HepG2 (cell line): ENCODE measurements at regions not wholly inside any gene's neighbourhood (a gene's known extent, or its start where the extent isn't known, plus 50 kb on each side); places are given as distances from the start of the nearest gene placed in this dataset.

ENCODE experiments used
- CC2D1A ChIP-seq: sonication (generic); formaldehyde crosslinking; IDR thresholded peaks from 2 replicates; pipeline ENCODE4 v1.8.1; 2023; ENCODE audit warnings: mild to moderate bottlenecking, missing genetic modification reagents
- CEBPG ChIP-seq: IDR thresholded peaks from 2 replicates; pipeline ENCODE4 v1.6.1; 2016
- CHD4 ChIP-seq: fragments of 200-600 bp; sonication (generic); IDR thresholded peaks from 2 replicates; pipeline ENCODE4 v1.7.0; 2017; ENCODE audit warnings: mild to moderate bottlenecking, low read length, borderline replicate concordance
- DDIT3 ChIP-seq: sonication (generic); formaldehyde crosslinking; IDR thresholded peaks from 2 replicates; pipeline ENCODE4 v1.4.0; 2020; ENCODE audit warnings: mild to moderate bottlenecking, missing genetic modification reagents
- DNMT3B ChIP-seq: conservative IDR thresholded peaks from 2 replicates; pipeline ENCODE4 v1.6.1; 2016; ENCODE audit warnings: missing biosample characterization, control low read depth
- IRX3 ChIP-seq: sonication (generic); formaldehyde crosslinking; IDR thresholded peaks from 2 replicates; pipeline ENCODE4 v1.8.1; 2023; ENCODE audit warnings: mild to moderate bottlenecking, low read depth, missing genetic modification reagents, borderline replicate concordance
- SCMH1 ChIP-seq: sonication (generic); formaldehyde crosslinking; IDR thresholded peaks from 2 replicates; pipeline ENCODE4 v1.9.0; 2021; ENCODE audit warnings: missing genetic modification reagents, mild to moderate bottlenecking, borderline replicate concordance
- TSC22D2 ChIP-seq: sonication (generic); formaldehyde crosslinking; IDR thresholded peaks from 2 replicates; pipeline ENCODE4 v1.5.1; 2020; ENCODE audit warnings: missing genetic modification reagents, mild to moderate bottlenecking, borderline replicate concordance
- ZKSCAN8 ChIP-seq: IDR thresholded peaks from 2 replicates; pipeline ENCODE4 v1.6.1; 2016; ENCODE audit warnings: borderline replicate concordance, missing genetic modification reagents, missing compliant biosample characterization
- ZMYM3 ChIP-seq: sonication (generic); formaldehyde crosslinking; IDR thresholded peaks from 2 replicates; pipeline ENCODE4 v1.5.1; 2020; ENCODE audit warnings: mild to moderate bottlenecking, missing genetic modification reagents
- ZNF143 ChIP-seq: sonication (generic); formaldehyde crosslinking; IDR thresholded peaks from 2 replicates; pipeline ENCODE4 v1.4.0; 2020; ENCODE audit warnings: missing genetic modification reagents
- ZNF430 ChIP-seq: sonication (generic); formaldehyde crosslinking; IDR thresholded peaks from 2 replicates; pipeline ENCODE4 v1.9.0; 2021; ENCODE audit warnings: mild to moderate bottlenecking, missing genetic modification reagents
- ZNF703 ChIP-seq: sonication (generic); formaldehyde crosslinking; IDR thresholded peaks from 2 replicates; pipeline ENCODE4 v1.5.1; 2020; ENCODE audit warnings: missing genetic modification reagents, mild to moderate bottlenecking, moderate library complexity, borderline replicate concordance
- ZNF713 ChIP-seq: sonication (generic); formaldehyde crosslinking; IDR thresholded peaks from 2 replicates; pipeline ENCODE4 v1.4.0; 2020; ENCODE audit warnings: mild to moderate bottlenecking, missing genetic modification reagents
- ZNF749 ChIP-seq: sonication (generic); formaldehyde crosslinking; IDR thresholded peaks from 2 replicates; pipeline ENCODE4 v1.8.0; 2022; ENCODE audit warnings: mild to moderate bottlenecking, missing genetic modification reagents, moderate library complexity, borderline replicate concordance
- ZNF850 ChIP-seq: sonication (generic); formaldehyde crosslinking; conservative IDR thresholded peaks from 2 replicates; pipeline ENCODE4 v1.9.0; 2021; ENCODE audit warnings: mild to moderate bottlenecking, missing genetic modification reagents
- TF ChIP-seq, protein P1 (sequence below): sonication (generic); formaldehyde crosslinking; IDR thresholded peaks from 2 replicates; pipeline ENCODE4 v1.4.0; 2020; ENCODE audit warnings: missing genetic modification reagents
- TF ChIP-seq, protein P2 (sequence below): sonication (generic); formaldehyde crosslinking; IDR thresholded peaks from 2 replicates; pipeline ENCODE4 v1.9.0; 2021; ENCODE audit warnings: missing genetic modification reagents, borderline replicate concordance
- TF ChIP-seq, protein P3 (sequence below): sonication (generic); formaldehyde crosslinking; IDR thresholded peaks from 2 replicates; pipeline ENCODE4 v1.5.0; 2020; ENCODE audit warnings: missing genetic modification reagents, mild to moderate bottlenecking, borderline replicate concordance
- TF ChIP-seq, protein P4 (sequence below): sonication (generic); formaldehyde crosslinking; IDR thresholded peaks from 2 replicates; pipeline ENCODE4 v1.5.1; 2020; ENCODE audit warnings: missing genetic modification reagents, mild to moderate bottlenecking, borderline replicate concordance
- TF ChIP-seq, protein P5 (sequence below): sonication (generic); formaldehyde crosslinking; conservative IDR thresholded peaks from 2 replicates; pipeline ENCODE4 v1.8.0; 2022; ENCODE audit warnings: low read depth, missing genetic modification reagents

- TF ChIP-seq, protein P1, sequence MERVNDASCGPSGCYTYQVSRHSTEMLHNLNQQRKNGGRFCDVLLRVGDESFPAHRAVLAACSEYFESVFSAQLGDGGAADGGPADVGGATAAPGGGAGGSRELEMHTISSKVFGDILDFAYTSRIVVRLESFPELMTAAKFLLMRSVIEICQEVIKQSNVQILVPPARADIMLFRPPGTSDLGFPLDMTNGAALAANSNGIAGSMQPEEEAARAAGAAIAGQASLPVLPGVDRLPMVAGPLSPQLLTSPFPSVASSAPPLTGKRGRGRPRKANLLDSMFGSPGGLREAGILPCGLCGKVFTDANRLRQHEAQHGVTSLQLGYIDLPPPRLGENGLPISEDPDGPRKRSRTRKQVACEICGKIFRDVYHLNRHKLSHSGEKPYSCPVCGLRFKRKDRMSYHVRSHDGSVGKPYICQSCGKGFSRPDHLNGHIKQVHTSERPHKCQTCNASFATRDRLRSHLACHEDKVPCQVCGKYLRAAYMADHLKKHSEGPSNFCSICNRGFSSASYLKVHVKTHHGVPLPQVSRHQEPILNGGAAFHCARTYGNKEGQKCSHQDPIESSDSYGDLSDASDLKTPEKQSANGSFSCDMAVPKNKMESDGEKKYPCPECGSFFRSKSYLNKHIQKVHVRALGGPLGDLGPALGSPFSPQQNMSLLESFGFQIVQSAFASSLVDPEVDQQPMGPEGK (CRISPR knock-in tag) = peak; percentile 58; the same call in 1 of the 2 replicates
- TF ChIP-seq CC2D1A (CRISPR knock-in tag) = no peak
- TF ChIP-seq ZKSCAN8 = peak; percentile 61
- TF ChIP-seq ZNF850 (CRISPR knock-in tag) = no peak
- TF ChIP-seq, protein P2, sequence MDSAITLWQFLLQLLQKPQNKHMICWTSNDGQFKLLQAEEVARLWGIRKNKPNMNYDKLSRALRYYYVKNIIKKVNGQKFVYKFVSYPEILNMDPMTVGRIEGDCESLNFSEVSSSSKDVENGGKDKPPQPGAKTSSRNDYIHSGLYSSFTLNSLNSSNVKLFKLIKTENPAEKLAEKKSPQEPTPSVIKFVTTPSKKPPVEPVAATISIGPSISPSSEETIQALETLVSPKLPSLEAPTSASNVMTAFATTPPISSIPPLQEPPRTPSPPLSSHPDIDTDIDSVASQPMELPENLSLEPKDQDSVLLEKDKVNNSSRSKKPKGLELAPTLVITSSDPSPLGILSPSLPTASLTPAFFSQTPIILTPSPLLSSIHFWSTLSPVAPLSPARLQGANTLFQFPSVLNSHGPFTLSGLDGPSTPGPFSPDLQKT = no peak
- TF ChIP-seq ZNF143 (CRISPR knock-in tag) = no peak
- no peak for TF ChIP-seq DNMT3B (CRISPR knock-in tag)
- TF ChIP-seq ZNF430 (CRISPR knock-in tag) = 0 out of 2 replicates have a peak, but pooled peaks have one; percentile 54
- TF ChIP-seq TSC22D2 (CRISPR knock-in tag) = no peak
- TF ChIP-seq ZNF713 (CRISPR knock-in tag) = no peak
- TF ChIP-seq CHD4 = no peak
- TF ChIP-seq, protein P3, sequence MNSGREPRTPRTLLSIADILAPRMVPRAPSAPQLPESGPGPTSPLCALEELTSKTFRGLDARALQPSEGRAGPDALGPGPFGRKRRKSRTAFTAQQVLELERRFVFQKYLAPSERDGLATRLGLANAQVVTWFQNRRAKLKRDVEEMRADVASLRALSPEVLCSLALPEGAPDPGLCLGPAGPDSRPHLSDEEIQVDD (CRISPR knock-in tag) = no peak
- TF ChIP-seq ZNF749 (CRISPR knock-in tag) = no peak
- no peak for TF ChIP-seq DDIT3
- TF ChIP-seq, protein P4, sequence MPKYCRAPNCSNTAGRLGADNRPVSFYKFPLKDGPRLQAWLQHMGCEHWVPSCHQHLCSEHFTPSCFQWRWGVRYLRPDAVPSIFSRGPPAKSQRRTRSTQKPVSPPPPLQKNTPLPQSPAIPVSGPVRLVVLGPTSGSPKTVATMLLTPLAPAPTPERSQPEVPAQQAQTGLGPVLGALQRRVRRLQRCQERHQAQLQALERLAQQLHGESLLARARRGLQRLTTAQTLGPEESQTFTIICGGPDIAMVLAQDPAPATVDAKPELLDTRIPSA (CRISPR knock-in tag) = no peak
- TF ChIP-seq ZMYM3 = peak; percentile 89
- TF ChIP-seq ZNF703 (CRISPR knock-in tag) = no peak
- no peak for TF ChIP-seq IRX3 (CRISPR knock-in tag)
- no peak for TF ChIP-seq SCMH1 (CRISPR knock-in tag)
- TF ChIP-seq CEBPG (CRISPR knock-in tag) = peak; percentile 85
- TF ChIP-seq, protein P5, sequence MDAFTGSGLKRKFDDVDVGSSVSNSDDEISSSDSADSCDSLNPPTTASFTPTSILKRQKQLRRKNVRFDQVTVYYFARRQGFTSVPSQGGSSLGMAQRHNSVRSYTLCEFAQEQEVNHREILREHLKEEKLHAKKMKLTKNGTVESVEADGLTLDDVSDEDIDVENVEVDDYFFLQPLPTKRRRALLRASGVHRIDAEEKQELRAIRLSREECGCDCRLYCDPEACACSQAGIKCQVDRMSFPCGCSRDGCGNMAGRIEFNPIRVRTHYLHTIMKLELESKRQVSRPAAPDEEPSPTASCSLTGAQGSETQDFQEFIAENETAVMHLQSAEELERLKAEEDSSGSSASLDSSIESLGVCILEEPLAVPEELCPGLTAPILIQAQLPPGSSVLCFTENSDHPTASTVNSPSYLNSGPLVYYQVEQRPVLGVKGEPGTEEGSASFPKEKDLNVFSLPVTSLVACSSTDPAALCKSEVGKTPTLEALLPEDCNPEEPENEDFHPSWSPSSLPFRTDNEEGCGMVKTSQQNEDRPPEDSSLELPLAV = no peak
Observed at GRCh38 chr16:10322723-10323527, 62.9 kb upstream of the ATF7IP2 start (continued).
